GM12892 (cell line): ENCODE measurements at regions not wholly inside any gene's neighbourhood (a gene's known extent, or its start where the extent isn't known, plus 50 kb on each side); places are given as distances from the start of the nearest gene placed in this dataset.

Source experiments
- POLR2A ChIP-seq: IDR thresholded peaks from 2 replicates; pipeline ENCODE4 v1.6.1; 2011; ENCODE audit warnings: low read depth, low read length, control low read depth
- POLR2AphosphoS5 ChIP-seq: IDR thresholded peaks from 2 replicates; pipeline ENCODE4 v1.6.1; 2011; ENCODE audit warnings: low read depth, low read length, control low read depth
- TAF1 ChIP-seq: IDR thresholded peaks from 2 replicates; pipeline ENCODE4 v1.6.1; 2011; ENCODE audit warnings: low read depth, mild to moderate bottlenecking, control low read depth, low read length, borderline replicate concordance

DNA sequence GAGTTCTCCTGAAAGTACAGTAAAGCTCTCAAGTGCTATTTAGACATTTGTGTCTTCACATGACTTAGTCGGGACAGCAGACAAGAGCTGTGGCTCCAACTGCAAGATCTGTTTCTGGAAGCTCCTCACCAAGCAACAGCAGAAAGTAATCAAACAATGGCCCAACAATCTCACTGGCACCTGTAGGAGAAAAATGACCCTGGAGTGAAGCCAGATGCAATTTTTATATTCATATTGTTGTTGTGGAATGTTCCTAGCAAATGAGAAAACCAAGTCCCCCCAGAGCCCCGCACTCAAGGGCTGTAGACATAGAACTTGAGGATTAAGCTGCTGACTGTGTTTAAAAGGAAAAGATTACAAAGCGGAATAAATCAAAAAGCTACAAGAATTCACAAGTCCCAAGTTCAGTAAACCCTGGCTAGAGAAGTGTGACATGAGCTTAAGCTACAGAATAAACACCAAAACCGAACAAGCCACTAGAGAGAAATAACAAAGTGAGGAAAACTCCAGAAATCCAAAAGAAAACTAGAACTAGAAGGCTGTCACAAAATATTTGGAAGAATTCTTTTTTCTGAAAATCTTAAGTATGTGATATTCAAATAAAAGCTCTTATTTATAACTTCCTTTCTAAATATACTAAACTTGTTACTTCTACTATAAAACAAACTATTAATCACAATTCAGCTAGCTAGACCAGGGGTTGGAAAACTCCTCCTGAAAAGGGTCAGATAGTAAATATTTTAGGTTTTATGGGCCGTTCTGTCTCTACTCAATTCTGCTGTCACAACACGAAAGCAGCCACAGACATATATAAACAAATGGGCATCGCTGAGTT, 454.5 kb downstream of the SUCLA2 start:
- TF ChIP-seq TAF1 (no peak), POLR2AphosphoS5 (no peak), POLR2A (no peak)
